GM19324 (cell line): ENCODE measurements at regions not wholly inside any gene's neighbourhood (a gene's known extent, or its start where the extent isn't known, plus 50 kb on each side); places are given as distances from the start of the nearest gene placed in this dataset.

ENCODE experiments used
- ATAC-seq: cut with Tn5 transposase; IDR thresholded peaks from one replicate; pipeline ENCODE4 v1.9.1; 2021; ENCODE audit warnings: mild to moderate bottlenecking, moderate library complexity; ENCODE audit not compliant: unreplicated experiment, low FRiP score

GRCh38 chr4:58564695-58565475 is 1454.7 kb upstream of the IGFBP7 start:
- ATAC-seq = no peak

GRCh38 chr4:58561170-58561569 is 1451.0 kb upstream of the IGFBP7 start:
- no peak for ATAC-seq

GRCh38 chr4:58560736-58561135 is 1450.6 kb upstream of the IGFBP7 start:
- ATAC-seq = no peak

GRCh38 chr4:58553679-58554078 is 1443.5 kb upstream of the IGFBP7 start:
- no peak for ATAC-seq

- no peak for ATAC-seq
Measured at GRCh38 chr4:58553031-58553430, 1442.8 kb upstream of the IGFBP7 start.

GRCh38 chr4:58551676-58552075 is 1441.5 kb upstream of the IGFBP7 start:
- no peak for ATAC-seq

- ATAC-seq = no peak
Measured at GRCh38 chr4:58543465-58543864, 1433.3 kb upstream of the IGFBP7 start.

GRCh38 chr4:58541926-58542325 is 1431.7 kb upstream of the IGFBP7 start:
- ATAC-seq = no peak

GRCh38 chr4:58522765-58523382 is 1412.7 kb upstream of the IGFBP7 start:
- ATAC-seq = no peak

- ATAC-seq = no peak
Measured at GRCh38 chr4:58515226-58515625, 1405.0 kb upstream of the IGFBP7 start.

GRCh38 chr4:58514299-58514698 is 1404.1 kb upstream of the IGFBP7 start:
- no peak for ATAC-seq

GRCh38 chr4:58510652-58511051 is 1400.5 kb upstream of the IGFBP7 start:
- no peak for ATAC-seq

GRCh38 chr4:58507079-58507478 is 1396.9 kb upstream of the IGFBP7 start:
- no peak for ATAC-seq

- no peak for ATAC-seq
Measured at GRCh38 chr4:58502839-58503238, 1392.7 kb upstream of the IGFBP7 start.

GRCh38 chr4:58499182-58499581 is 1389.0 kb upstream of the IGFBP7 start:
- ATAC-seq = no peak

- no peak for ATAC-seq
Measured at GRCh38 chr4:58491620-58492019, 1381.4 kb upstream of the IGFBP7 start.

GRCh38 chr4:58477950-58478349 is 1367.8 kb upstream of the IGFBP7 start:
- ATAC-seq = no peak

GRCh38 chr4:58477513-58477912 is 1367.3 kb upstream of the IGFBP7 start:
- no peak for ATAC-seq

GRCh38 chr4:58475097-58475496 is 1364.9 kb upstream of the IGFBP7 start:
- no peak for ATAC-seq

GRCh38 chr4:58465031-58465430 is 1354.8 kb upstream of the IGFBP7 start:
- no peak for ATAC-seq

- ATAC-seq = no peak
Measured at GRCh38 chr4:58456727-58457384, 1346.7 kb upstream of the IGFBP7 start.

- ATAC-seq = peak; percentile 72
Measured at GRCh38 chr4:58453956-58454355, 1343.8 kb upstream of the IGFBP7 start.
